ENCODE measurements at regions not wholly inside any gene's neighbourhood (a gene's known extent, or its start where the extent isn't known, plus 50 kb on each side); places are given as distances from the start of the nearest gene placed in this dataset.

DNA sequence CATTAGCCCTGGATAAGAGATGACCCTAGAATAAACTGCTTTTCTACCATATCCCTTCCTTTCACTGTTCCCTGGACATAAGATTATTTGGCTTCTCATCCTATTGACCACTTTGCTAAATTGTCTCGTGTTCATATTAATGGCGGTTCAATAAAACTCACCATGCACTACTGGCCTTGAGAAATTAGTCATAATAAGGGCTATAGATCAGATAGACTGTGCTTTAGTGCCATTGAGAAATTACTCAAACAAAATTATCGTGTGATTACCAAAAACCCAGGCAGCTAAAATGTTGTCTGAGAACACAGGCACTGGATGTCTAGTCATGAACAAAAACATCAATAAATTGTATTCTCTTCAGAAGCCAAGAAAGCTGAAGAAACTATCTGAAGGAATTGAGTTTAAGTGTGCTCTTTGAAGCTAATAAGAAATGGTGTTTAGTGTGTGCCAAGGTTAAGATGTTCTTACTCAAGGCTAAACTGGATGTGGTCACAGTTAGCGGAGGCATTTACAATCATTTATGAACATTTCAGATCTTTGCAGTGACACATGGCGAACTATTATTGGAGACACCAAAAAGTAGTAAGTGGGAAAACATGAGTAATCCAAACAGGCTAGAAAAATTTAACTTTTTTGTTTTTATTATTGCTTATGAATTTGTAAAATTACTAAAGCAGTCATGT is 460.4 kb upstream of the RORB start:
- intact Hi-C loops (cut with micrococcal nuclease), result no loop called here
- peak; percentile 36 to 67 (median 53) for ATAC-seq

DNA sequence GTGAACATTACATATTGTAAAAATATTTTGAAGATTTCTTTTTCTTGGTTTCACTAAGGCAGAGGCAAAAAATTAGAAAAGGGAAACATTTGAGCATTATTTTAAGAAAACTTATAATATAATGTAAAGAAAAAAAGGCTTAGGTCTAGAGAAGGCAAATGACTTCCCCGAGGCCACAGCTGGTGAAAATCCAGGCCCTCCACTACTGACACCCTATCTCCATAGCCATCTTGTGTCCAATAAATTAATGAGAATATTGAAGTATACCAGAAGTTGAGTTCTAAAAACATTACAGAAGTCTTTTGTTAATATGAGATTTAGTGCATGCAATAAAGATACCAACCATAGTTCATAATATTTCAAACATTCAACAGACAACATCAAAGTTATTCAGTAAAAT is 459.9 kb upstream of the RORB start:
- H3K27ac Mint-ChIP-seq, result no peak overlapping the region

More for the DNA sequence above, 460.4 kb upstream of the RORB start:
- peak in 1 of 2 donors; percentile 10 for DNase-seq
- H3K27ac Mint-ChIP-seq, result peak overlapping the region in 1 of 2 donors; percentile 13
- H3K4me3 Mint-ChIP-seq, result peak overlapping the region; percentile 31
- Histone ChIP-seq H3K36me3 (ENCODE audit: control insufficient read depth, insufficient read depth, low read length) (no peaks in the 10 kb centered on the region), H3K27ac (ENCODE audit: low read length) (no peak overlapping the region), H3K27me3 (ENCODE audit: control insufficient read depth, insufficient read depth, low read length) (no peaks in the 10 kb centered on the region), H3K9me3 (ENCODE audit: control insufficient read depth, insufficient read depth, low read length) (no peaks in the 10 kb centered on the region), H3K4me3 (ENCODE audit: low read length) (no peak overlapping the region), H3K4me1 (ENCODE audit: control insufficient read depth, insufficient read depth, low read length) (no peaks in the 10 kb centered on the region)
- H3K9me3 Mint-ChIP-seq, result peaks cover 0 to 2% of the 10 kb centered on the region in 2 donors
- no peaks in the 10 kb centered on the region for H3K36me3 Mint-ChIP-seq
- H3K27me3 Mint-ChIP-seq (ENCODE audit: low read depth in 2 of 2), result no peaks in the 10 kb centered on the region
- WGBS (ENCODE audit: insufficient coverage), result 83% methylated on average over 4 of the region's 5 CpGs
- TF ChIP-seq, protein P1, sequence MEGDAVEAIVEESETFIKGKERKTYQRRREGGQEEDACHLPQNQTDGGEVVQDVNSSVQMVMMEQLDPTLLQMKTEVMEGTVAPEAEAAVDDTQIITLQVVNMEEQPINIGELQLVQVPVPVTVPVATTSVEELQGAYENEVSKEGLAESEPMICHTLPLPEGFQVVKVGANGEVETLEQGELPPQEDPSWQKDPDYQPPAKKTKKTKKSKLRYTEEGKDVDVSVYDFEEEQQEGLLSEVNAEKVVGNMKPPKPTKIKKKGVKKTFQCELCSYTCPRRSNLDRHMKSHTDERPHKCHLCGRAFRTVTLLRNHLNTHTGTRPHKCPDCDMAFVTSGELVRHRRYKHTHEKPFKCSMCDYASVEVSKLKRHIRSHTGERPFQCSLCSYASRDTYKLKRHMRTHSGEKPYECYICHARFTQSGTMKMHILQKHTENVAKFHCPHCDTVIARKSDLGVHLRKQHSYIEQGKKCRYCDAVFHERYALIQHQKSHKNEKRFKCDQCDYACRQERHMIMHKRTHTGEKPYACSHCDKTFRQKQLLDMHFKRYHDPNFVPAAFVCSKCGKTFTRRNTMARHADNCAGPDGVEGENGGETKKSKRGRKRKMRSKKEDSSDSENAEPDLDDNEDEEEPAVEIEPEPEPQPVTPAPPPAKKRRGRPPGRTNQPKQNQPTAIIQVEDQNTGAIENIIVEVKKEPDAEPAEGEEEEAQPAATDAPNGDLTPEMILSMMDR (IDR thresholded peaks at IDR 0.05), result no peak
- peaks cover 6% of the 10 kb centered on the region in 2 donors for H3K4me1 Mint-ChIP-seq

DNA sequence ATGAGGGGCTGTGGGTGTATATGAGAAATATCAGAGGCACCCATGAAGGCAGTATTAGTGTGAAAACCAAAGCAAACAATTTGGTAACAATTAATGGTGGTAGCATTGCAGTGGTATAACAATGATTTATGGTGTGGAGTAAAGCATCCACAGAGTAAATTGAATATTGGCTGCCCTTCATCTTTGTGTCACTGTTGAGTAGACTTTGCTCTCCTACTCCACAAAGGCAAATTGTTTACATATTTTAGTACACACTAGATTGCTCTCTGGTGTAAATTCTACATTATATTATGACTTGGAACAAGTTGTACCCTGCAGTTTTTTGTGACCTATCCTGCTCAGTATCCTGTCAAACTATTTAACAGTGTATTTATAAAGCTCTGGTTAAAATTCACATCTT is 455.5 kb upstream of the RORB start:
- Histone ChIP-seq H3K36me3 (ENCODE audit: control insufficient read depth, insufficient read depth, low read length) (no peaks in the 10 kb centered on the region), H3K4me3 (ENCODE audit: low read length) (no peak overlapping the region), H3K4me1 (ENCODE audit: control insufficient read depth, insufficient read depth, low read length) (no peaks in the 10 kb centered on the region), H3K27ac (ENCODE audit: low read length) (no peak overlapping the region), H3K9me3 (ENCODE audit: control insufficient read depth, insufficient read depth, low read length) (no peaks in the 10 kb centered on the region), H3K27me3 (ENCODE audit: control insufficient read depth, insufficient read depth, low read length) (no peaks in the 10 kb centered on the region)
- Mint-ChIP-seq H3K4me3 (no peak overlapping the region), H3K27me3 (ENCODE audit: low read depth in 2 of 2) (no peaks in the 10 kb centered on the region), H3K9me3 (peaks cover 0 to 2% of the 10 kb centered on the region in 2 donors), H3K4me1 (peaks cover 4 to 6% of the 10 kb centered on the region in 2 donors), H3K27ac (no peak overlapping the region), H3K36me3 (no peaks in the 10 kb centered on the region)
- TF ChIP-seq, protein P1 (IDR thresholded peaks at IDR 0.05), result no peak
- ATAC-seq (no peak), DNase-seq (no peak)
- intact Hi-C loops (cut with micrococcal nuclease), result no loop called here

More for the DNA sequence above, 459.9 kb upstream of the RORB start:
- Histone ChIP-seq H3K4me1 (ENCODE audit: control insufficient read depth, insufficient read depth, low read length) (no peaks in the 10 kb centered on the region), H3K27ac (ENCODE audit: low read length) (no peak overlapping the region), H3K4me3 (ENCODE audit: low read length) (no peak overlapping the region), H3K27me3 (ENCODE audit: control insufficient read depth, insufficient read depth, low read length) (no peaks in the 10 kb centered on the region), H3K36me3 (ENCODE audit: control insufficient read depth, insufficient read depth, low read length) (no peaks in the 10 kb centered on the region), H3K9me3 (ENCODE audit: control insufficient read depth, insufficient read depth, low read length) (no peaks in the 10 kb centered on the region)
- intact Hi-C loops (cut with micrococcal nuclease), result no loop called here
- no CpG with 5 or more reads among the region's 1 CpG for WGBS (ENCODE audit: insufficient coverage)
- Mint-ChIP-seq H3K36me3 (no peaks in the 10 kb centered on the region), H3K9me3 (peaks cover 0 to 2% of the 10 kb centered on the region in 2 donors), H3K4me1 (peaks cover 6% of the 10 kb centered on the region in 2 donors), H3K27me3 (ENCODE audit: low read depth in 2 of 2) (no peaks in the 10 kb centered on the region), H3K4me3 (peak overlapping the region; percentile 31)
- DNase-seq, result no peak
- ATAC-seq, result no peak
- TF ChIP-seq, protein P1 (IDR thresholded peaks at IDR 0.05), result no peak

- Histone ChIP-seq H3K36me3 (ENCODE audit: control insufficient read depth, insufficient read depth, low read length) (no peaks in the 10 kb centered on the region), H3K27ac (ENCODE audit: low read length) (no peak overlapping the region), H3K4me3 (ENCODE audit: low read length) (no peak overlapping the region), H3K4me1 (ENCODE audit: control insufficient read depth, insufficient read depth, low read length) (no peaks in the 10 kb centered on the region), H3K27me3 (ENCODE audit: control insufficient read depth, insufficient read depth, low read length) (no peaks in the 10 kb centered on the region), H3K9me3 (ENCODE audit: control insufficient read depth, insufficient read depth, low read length) (no peaks in the 10 kb centered on the region)
- TF ChIP-seq, protein P1 (IDR thresholded peaks at IDR 0.05), result no peak
- Mint-ChIP-seq H3K27ac (no peak overlapping the region), H3K4me3 (no peak overlapping the region), H3K36me3 (no peaks in the 10 kb centered on the region), H3K9me3 (peaks cover 0 to 3% of the 10 kb centered on the region in 2 donors), H3K4me1 (no peaks in the 10 kb centered on the region), H3K27me3 (ENCODE audit: low read depth in 2 of 2) (no peaks in the 10 kb centered on the region)
- no peak for DNase-seq
- intact Hi-C loops (cut with micrococcal nuclease), result no loop called here
- WGBS (ENCODE audit: insufficient coverage), result 37% methylated on average over 2 of the region's 3 CpGs
- ATAC-seq, result no peak
Measured at GRCh38 chr9:74044844-74045243, 452.3 kb upstream of the RORB start.

Data from natural killer cell (primary cell).